Erythroblast (primary cell): ENCODE measurements at regions not wholly inside any gene's neighbourhood (a gene's known extent, or its start where the extent isn't known, plus 50 kb on each side); places are given as distances from the start of the nearest gene placed in this dataset.
A peak's percentile ranks its signal among the peaks of the same experiment; 100 is the strongest.

Source experiments
- DNase-seq, 2 experiments: peaks; one replicate each; lab custom pipeline; 2025; lab: John Stamatoyannopoulos, UW
- GATA1 ChIP-seq: IDR thresholded peaks from 2 replicates; pipeline ENCODE4 v1.6.1; 2011; ENCODE audit warnings: low read depth, mild to moderate bottlenecking, control low read depth, low read length, moderate library complexity
- POLR2A ChIP-seq: IDR thresholded peaks from 2 replicates; pipeline ENCODE4 v1.6.1; 2011; ENCODE audit warnings: mild to moderate bottlenecking, low read length

- TF ChIP-seq GATA1 (no peak), POLR2A (no peak)
- no peak for DNase-seq
These were observed 895.1 kb upstream of the KCND2 start for GRCh38 chr7:119377861-119378260.

- TF ChIP-seq POLR2A (no peak), GATA1 (no peak)
These were observed 890.2 kb upstream of the KCND2 start for GRCh38 chr7:119382726-119383125.

GRCh38 chr7:119395024-119395423 is 878.0 kb upstream of the KCND2 start:
- TF ChIP-seq POLR2A (no peak), GATA1 (no peak)
- DNase-seq: no peak

More at GRCh38 chr7:119382726-119383125, 890.2 kb upstream of the KCND2 start:
- no peak for DNase-seq

GRCh38 chr7:119397156-119397555 is 875.8 kb upstream of the KCND2 start:
- no peak for DNase-seq
- no peak for TF ChIP-seq GATA1
- TF ChIP-seq POLR2A: no peak

GRCh38 chr7:119408596-119408995 is 864.4 kb upstream of the KCND2 start:
- DNase-seq: no peak
- no peak for TF ChIP-seq POLR2A
- no peak for TF ChIP-seq GATA1

- DNase-seq: no peak
- TF ChIP-seq POLR2A (no peak), GATA1 (no peak)
These were observed 859.6 kb upstream of the KCND2 start for GRCh38 chr7:119413314-119413805.

GRCh38 chr7:119415682-119416081 is 857.3 kb upstream of the KCND2 start:
- DNase-seq: no peak
- TF ChIP-seq GATA1: no peak
- no peak for TF ChIP-seq POLR2A

GRCh38 chr7:119421657-119422056 is 851.3 kb upstream of the KCND2 start:
- no peak for TF ChIP-seq POLR2A
- no peak for TF ChIP-seq GATA1
- no peak for DNase-seq

- no peak for DNase-seq
- TF ChIP-seq GATA1 (no peak), POLR2A (no peak)
These were observed 836.1 kb upstream of the KCND2 start for GRCh38 chr7:119436882-119437281.

GRCh38 chr7:119438315-119438714 is 834.7 kb upstream of the KCND2 start:
- TF ChIP-seq GATA1 (no peak), POLR2A (no peak)
- no peak for DNase-seq

- DNase-seq: no peak
- TF ChIP-seq POLR2A (no peak), GATA1 (no peak)
These were observed 833.8 kb upstream of the KCND2 start for GRCh38 chr7:119439192-119439591.

- no peak for TF ChIP-seq GATA1
- no peak for TF ChIP-seq POLR2A
- no peak for DNase-seq
These were observed 820.6 kb upstream of the KCND2 start for GRCh38 chr7:119452401-119452800.

GRCh38 chr7:119465798-119466305 is 807.1 kb upstream of the KCND2 start:
- no peak for DNase-seq
- TF ChIP-seq GATA1 (no peak), POLR2A (no peak)

- no peak for DNase-seq
- TF ChIP-seq POLR2A (no peak), GATA1 (no peak)
These were observed 800.5 kb upstream of the KCND2 start for GRCh38 chr7:119472408-119473038.

GRCh38 chr7:119482209-119482608 is 790.8 kb upstream of the KCND2 start:
- TF ChIP-seq GATA1 (no peak), POLR2A (no peak)
- peak; percentile 2 for DNase-seq
